Loucy (cell line): ENCODE measurements at regions not wholly inside any gene's neighbourhood (a gene's known extent, or its start where the extent isn't known, plus 50 kb on each side); places are given as distances from the start of the nearest gene placed in this dataset.

Experiments
- H2AFZ ChIP-seq: fragments of 200-600 bp; sonication (generic); 2 replicates; pipeline ENCODE4 v1.6.0; 2016; ENCODE audit warnings: antibody characterized with exemption, mild to moderate bottlenecking, low read length, moderate library complexity
- H3F3A ChIP-seq: fragments of 200-600 bp; 2 replicates; pipeline ENCODE4 v1.6.0; 2016; ENCODE audit warnings: antibody characterized with exemption, low read depth, mild to moderate bottlenecking
- H3K27me3 ChIP-seq: fragments of 200-600 bp; sonication (generic); 2 replicates; pipeline ENCODE4 v1.6.1; 2014; ENCODE audit warnings: low read length, mild to moderate bottlenecking; ENCODE audit not compliant: insufficient read depth, poor library complexity, severe bottlenecking
- H3K36me3 ChIP-seq: fragments of 200-600 bp; sonication (generic); 2 replicates; pipeline ENCODE4 v1.6.1; 2016; ENCODE audit warnings: low read length; ENCODE audit not compliant: insufficient read depth
- H3K4me1 ChIP-seq: fragments of 200-600 bp; sonication (generic); 2 replicates; pipeline ENCODE4 v1.5.1; 2014; ENCODE audit warnings: low read length, mild to moderate bottlenecking; ENCODE audit not compliant: insufficient read depth, poor library complexity, severe bottlenecking
- H3K4me2 ChIP-seq: fragments of 200-600 bp; sonication (generic); 2 replicates; pipeline ENCODE4 v1.6.0; 2014; ENCODE audit warnings: antibody characterized with exemption, low read length, low read depth, mild to moderate bottlenecking; ENCODE audit not compliant: poor library complexity, severe bottlenecking
- H3K4me3 ChIP-seq: fragments of 200-600 bp; sonication (generic); 2 replicates; pipeline ENCODE4 v1.5.1; 2014; ENCODE audit warnings: low read length, mild to moderate bottlenecking, mixed read lengths; ENCODE audit not compliant: poor library complexity, severe bottlenecking
- H3K79me2 ChIP-seq: fragments of 200-600 bp; sonication (generic); 2 replicates; pipeline ENCODE4 v1.6.1; 2014; ENCODE audit warnings: low read length; ENCODE audit not compliant: insufficient read depth
- H3K9ac ChIP-seq: fragments of 200-600 bp; sonication (generic); 2 replicates; pipeline ENCODE4 v1.6.0; 2014; ENCODE audit warnings: mild to moderate bottlenecking, low read depth, low read length, moderate library complexity; ENCODE audit not compliant: poor library complexity, severe bottlenecking
- H3K9me2 ChIP-seq: fragments of 200-600 bp; sonication (generic); replicated peaks from 2 replicates; pipeline ENCODE4 v1.6.1; 2016; ENCODE audit warnings: low read depth, low read length, mixed read lengths
- H3K9me3 ChIP-seq: fragments of 200-600 bp; sonication (generic); 2 replicates; pipeline ENCODE4 v1.6.1; 2014; ENCODE audit warnings: mild to moderate bottlenecking, antibody characterized with exemption, low read length, low read depth; ENCODE audit not compliant: insufficient read depth
- H4K20me1 ChIP-seq: fragments of 200-600 bp; sonication (generic); 2 replicates; pipeline ENCODE4 v1.6.0; 2014; ENCODE audit warnings: antibody characterized with exemption, low read length, mild to moderate bottlenecking; ENCODE audit not compliant: insufficient read depth, poor library complexity, severe bottlenecking
- CTCF ChIP-seq: fragments of 200-600 bp; sonication (generic); conservative IDR thresholded peaks from 2 replicates; pipeline ENCODE4 v1.5.1; 2014; ENCODE audit warnings: mild to moderate bottlenecking, antibody characterized with exemption, low read length
- EZH2phosphoT487 ChIP-seq: fragments of 200-600 bp; IDR thresholded peaks from 2 replicates; pipeline ENCODE4 v1.6.1; 2018; ENCODE audit warnings: antibody characterized with exemption, mild to moderate bottlenecking, moderate library complexity, borderline replicate concordance

DNA sequence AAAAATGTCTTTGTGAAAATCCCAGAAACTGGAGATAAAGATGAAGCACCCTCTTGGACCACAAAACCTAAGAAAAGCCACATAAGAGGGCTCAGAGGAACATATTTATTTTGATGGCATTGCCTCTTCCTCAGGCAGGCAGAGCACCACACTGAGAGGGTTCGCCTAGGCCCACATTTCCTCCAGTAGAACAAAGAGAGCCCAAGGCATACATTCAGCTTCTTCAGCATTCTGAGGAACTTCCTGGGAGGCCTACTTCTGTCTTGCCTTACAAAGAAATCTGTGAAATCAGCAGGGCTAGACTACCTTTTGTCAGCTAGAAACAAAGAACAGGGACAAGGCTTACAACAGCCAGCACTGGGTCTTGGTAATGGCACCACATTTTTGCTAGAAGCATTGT lies 1325.3 kb downstream of the SI start:
- Histone ChIP-seq H3F3A (no peaks in the 10 kb centered on the region), H3K4me3 (no peak overlapping the region), H3K9me3 (no peaks in the 10 kb centered on the region; the same call in 1 of the 2 replicates), H3K4me1 (no peaks in the 10 kb centered on the region), H3K9ac (no peak overlapping the region), H3K79me2 (no peaks in the 10 kb centered on the region), H3K27me3 (no peaks in the 10 kb centered on the region), H3K4me2 (no peak overlapping the region), H2AFZ (no peak overlapping the region), H4K20me1 (no peaks in the 10 kb centered on the region), H3K36me3 (no peaks in the 10 kb centered on the region), H3K9me2 (no peaks in the 10 kb centered on the region)
- TF ChIP-seq EZH2phosphoT487, result no peak
- no peak for TF ChIP-seq CTCF

- TF ChIP-seq CTCF (no peak), EZH2phosphoT487 (no peak)
- no peaks in the 10 kb centered on the region for H3K4me1 ChIP-seq
- no peaks in the 10 kb centered on the region for H3K9me2 ChIP-seq
- no peaks in the 10 kb centered on the region for H3K36me3 ChIP-seq
- H3K9ac ChIP-seq, result no peak overlapping the region
- no peaks in the 10 kb centered on the region for H3F3A ChIP-seq
- H3K27me3 ChIP-seq, result no peaks in the 10 kb centered on the region
- H3K4me3 ChIP-seq, result no peak overlapping the region
- H2AFZ ChIP-seq, result no peak overlapping the region
- no peaks in the 10 kb centered on the region for H3K9me3 ChIP-seq
- H4K20me1 ChIP-seq, result no peaks in the 10 kb centered on the region
- H3K79me2 ChIP-seq, result no peaks in the 10 kb centered on the region
- H3K4me2 ChIP-seq, result no peak overlapping the region
These were observed 1333.1 kb downstream of the SI start for GRCh38 chr3:163745204-163745603.

DNA sequence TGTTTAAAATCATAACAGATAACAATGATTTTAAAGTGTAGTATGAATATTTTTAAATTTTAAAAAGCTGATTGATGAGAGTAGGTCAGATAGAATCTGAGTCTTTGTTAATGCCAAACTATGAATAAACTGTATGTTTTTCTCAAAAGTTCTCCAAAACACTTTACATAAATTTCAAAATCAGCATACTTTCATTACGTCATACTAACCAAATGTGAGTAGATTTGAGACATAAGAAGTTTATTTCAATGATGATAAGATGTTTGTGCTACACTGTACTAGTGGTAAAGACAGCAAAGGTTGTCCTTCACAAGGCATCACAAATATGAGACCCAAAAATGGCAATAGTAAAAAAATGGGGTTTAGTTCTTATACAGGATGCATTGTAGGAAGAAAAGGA lies 1342.9 kb downstream of the SI start:
- Histone ChIP-seq H3K4me3 (no peak overlapping the region), H3K9me3 (no peaks in the 10 kb centered on the region), H3F3A (no peaks in the 10 kb centered on the region), H3K36me3 (no peaks in the 10 kb centered on the region), H4K20me1 (no peaks in the 10 kb centered on the region), H3K4me1 (no peaks in the 10 kb centered on the region), H3K79me2 (no peaks in the 10 kb centered on the region), H3K27me3 (no peaks in the 10 kb centered on the region), H2AFZ (no peak overlapping the region), H3K4me2 (no peak overlapping the region), H3K9me2 (no peaks in the 10 kb centered on the region), H3K9ac (no peak overlapping the region)
- TF ChIP-seq EZH2phosphoT487 (no peak), CTCF (no peak)
